Mesenteric fat pad (tissue), 1 donor: ENCODE measurements at regions not wholly inside any gene's neighbourhood (a gene's known extent, or its start where the extent isn't known, plus 50 kb on each side); places are given as distances from the start of the nearest gene placed in this dataset.

Experiments used
- DNase-seq: peaks from one replicate; pipeline ENCODE4 v3.0.0-alpha.2; 2020; ENCODE audit warnings: low spot score
- donor health status: DM: yes; HTN: yes; CAD: no.

DNA sequence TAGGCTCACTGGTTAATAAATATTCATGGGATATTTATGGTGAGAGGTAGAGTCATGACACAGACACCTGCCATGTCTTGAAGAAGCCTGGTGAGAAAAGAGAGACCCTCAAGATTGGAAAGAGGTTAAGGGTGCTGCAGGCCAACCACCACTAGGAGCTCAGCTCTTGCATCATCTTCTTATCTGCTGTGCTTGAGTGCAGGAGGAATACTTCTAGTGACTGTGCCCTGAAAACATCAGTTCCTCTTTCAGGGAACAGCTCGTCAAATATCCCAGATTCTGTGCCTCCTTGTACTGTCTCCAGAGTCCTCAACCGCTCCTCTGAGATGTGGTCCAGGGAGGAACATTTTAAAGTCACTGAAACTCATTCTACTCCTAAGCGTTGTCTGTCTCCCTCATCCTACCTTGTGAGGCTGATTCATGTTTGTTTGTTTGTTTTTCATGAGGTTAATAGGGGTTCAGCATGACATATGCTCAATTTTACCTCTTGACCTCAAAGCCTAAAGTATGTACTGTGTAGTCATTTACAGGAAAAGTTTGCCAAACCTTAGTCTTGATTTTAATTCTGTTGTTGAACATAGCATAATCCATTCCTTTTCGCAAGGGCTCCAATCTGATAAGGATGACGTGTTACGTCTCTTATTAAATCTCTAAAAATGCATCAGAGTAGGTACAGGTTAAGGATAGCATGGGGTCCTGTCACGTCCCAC is 293.1 kb downstream of the C7orf25 start:
- DNase-seq: no peak

DNA sequence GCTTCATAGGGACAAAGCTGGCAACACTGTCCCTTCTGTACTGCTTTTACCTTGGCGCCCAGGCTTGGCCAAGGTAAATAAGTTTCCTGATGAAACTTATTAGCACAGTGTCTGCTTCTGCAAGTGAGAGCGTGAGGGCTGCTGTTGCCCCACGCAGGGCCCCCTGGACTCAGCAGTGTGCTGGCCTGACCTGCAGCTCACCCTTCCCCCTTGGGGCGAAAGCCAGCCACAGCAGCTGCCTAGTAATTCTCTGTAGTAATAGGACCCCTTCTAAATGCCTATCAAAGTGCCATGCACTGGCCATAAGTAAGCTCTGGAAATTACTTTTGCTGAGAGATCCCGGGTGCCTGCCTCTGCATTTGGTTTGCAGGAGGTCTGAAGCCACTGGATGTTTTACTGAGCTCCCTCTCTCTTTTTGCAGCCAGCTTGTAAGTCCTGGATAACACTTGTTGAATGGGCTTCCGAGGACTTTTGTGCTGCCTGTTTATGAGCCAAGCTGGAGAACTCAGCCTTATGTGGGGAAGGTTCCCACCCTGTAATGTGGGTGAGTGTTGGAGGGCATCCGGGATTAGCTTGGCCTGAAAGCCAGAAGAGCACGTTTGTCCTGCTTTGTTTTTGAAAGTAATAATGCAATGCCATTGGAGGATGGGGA is 293.9 kb downstream of the C7orf25 start:
- DNase-seq: no peak

- DNase-seq: no peak
Measured at GRCh38 chr7:42617071-42617765, 294.7 kb downstream of the C7orf25 start.

- no peak for DNase-seq
Measured at GRCh38 chr7:42614636-42615035, 297.2 kb downstream of the C7orf25 start.

- no peak for DNase-seq
Measured at GRCh38 chr7:42611961-42612360, 299.9 kb downstream of the C7orf25 start.

- DNase-seq: no peak
Measured at GRCh38 chr7:42611289-42611928, 300.5 kb downstream of the C7orf25 start.

- DNase-seq: no peak
Measured at GRCh38 chr7:42606193-42606905, 305.5 kb downstream of the C7orf25 start.

GRCh38 chr7:42605406-42606192 is 306.3 kb downstream of the C7orf25 start:
- DNase-seq: no peak

- DNase-seq: no peak
Measured at GRCh38 chr7:42603496-42603895, 308.4 kb downstream of the C7orf25 start.

- no peak for DNase-seq
Measured at GRCh38 chr7:42597300-42597699, 314.6 kb downstream of the C7orf25 start.

GRCh38 chr7:42596737-42597136 is 315.1 kb downstream of the C7orf25 start:
- DNase-seq: no peak

DNA sequence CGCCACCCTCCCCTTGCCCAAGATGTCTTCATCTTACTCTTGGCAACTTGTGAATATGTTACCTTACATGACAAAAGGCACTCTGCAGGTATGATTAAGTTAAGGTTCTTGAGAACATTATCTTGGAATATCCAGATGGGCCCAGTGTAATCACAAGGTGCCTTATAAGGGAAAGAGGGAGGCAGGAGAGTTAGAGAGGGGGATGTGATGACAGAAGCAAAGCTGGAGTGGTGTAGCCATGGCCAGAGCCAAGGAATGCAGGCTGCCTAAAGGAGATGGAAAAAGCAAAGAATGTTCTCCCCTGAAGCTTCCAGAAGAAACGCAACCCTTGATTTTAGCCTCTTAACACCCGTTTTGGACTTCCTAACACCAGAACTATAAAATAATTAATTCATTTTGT is 318.0 kb downstream of the C7orf25 start:
- no peak for DNase-seq

- DNase-seq: no peak
Measured at GRCh38 chr7:42590771-42591310, 321.0 kb downstream of the C7orf25 start.

DNA sequence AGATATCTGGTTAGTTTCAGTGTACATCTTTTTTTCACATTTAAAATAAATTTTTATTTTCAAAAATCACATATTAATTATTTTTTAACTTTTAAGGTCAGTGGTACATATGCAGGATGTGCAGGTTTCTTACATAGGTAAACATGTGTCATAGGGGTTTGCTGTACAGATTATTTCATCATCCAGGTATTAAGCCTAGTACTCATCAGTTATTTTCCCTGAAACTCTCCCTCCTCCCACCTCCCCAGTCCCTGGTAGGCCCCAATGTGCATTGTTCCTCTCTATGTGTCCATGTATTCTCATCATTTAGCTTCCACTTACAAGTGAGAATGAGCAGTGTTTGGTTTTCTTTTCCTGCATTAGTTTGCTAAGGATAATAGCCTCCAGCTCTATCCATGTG is 323.0 kb downstream of the C7orf25 start:
- no peak for DNase-seq

DNA sequence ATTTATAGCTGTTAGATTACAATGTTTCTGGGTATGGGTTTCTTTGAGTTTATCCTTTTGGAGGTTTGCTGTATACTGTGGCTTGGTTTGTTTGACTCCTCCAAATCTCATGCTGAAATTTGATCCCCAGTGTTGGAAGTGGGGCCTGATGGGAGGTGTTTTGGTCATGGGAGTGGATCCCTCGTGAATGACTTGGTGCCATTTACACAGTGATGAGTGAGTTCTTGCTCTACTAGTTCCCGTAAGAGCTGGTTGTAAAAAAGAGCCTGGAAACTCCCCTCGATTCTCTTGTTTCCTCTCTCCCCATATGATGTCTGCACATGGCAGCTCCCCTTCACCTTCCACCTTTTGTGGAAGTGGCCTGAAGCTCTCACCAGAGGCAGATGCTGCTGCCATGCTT is 324.1 kb downstream of the C7orf25 start:
- no peak for DNase-seq

DNA sequence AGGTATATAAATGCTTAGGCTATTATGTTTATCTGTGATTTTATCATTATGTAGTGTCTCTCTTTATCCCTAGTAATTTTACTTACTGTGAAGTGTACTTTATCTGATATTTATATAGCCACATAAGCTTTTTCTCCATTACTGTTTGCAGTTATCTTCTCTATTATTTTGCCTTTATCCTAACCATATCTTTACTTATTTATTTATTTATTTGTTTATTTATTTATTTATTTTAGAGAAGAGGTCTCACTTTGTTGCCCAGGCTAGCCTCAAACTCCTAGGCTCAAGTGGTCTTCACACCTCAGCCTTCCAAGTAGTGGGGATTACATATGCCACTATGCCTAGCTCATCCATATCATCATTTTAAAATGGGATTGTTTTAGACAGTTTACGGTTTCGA is 331.8 kb downstream of the C7orf25 start:
- no peak for DNase-seq

DNA sequence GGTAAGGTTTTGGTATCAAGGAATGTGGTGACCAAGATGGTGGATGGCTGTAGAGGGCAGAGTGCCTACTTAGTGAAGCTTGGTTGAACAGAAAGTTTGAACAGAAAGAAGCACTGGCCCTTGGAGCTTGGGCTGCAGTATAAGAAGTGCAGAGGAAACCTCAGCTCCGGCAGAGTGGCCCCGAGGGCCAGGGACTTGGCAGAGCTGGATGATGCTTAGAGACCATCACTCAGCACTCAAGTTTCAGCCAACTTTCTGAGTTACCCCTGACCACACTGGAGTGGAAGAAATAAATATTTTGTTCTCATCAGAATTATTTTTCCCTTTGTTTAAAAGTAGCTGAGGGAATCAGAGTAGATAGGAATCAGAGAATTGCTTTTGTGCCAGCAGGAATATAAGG is 336.7 kb downstream of the C7orf25 start:
- DNase-seq: no peak

GRCh38 chr7:42574685-42575084 is 337.2 kb downstream of the C7orf25 start:
- no peak for DNase-seq

DNA sequence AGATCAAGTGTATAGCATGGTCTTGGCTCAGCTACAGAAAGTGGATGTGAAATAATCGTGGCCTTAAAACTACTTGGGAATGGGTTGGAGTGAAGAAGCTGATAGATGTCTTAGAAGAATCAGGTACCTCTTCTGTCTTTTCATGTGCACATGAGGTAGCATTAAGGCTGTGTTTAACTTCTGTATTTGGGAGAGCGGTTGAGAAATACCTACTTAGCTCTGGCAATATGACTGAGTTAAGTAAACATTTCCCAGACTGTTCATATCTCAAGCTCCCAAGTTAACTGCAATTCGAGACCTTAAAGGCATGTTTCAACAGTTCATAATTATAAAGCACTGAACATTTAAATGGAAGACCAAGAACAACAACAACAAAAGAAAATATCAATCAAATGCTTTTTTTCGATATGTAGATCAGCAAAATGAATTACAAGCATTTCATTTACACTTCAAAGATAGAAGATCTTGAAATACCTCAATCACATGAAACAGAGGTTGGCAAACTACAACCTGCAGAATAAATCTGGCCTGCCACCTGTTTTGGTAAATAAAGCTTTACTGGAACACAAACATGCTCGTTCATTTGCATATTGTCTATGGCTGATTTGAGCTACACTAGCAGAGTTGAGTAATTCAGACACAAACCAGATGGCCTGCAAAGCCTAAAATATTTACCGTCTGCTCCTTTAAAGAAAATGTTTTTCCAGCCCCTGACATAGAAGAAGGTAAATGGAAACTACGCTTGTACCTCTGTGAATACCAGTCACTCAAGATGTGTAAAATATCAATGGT is 337.1 kb upstream of the GLI3 start:
- no peak for DNase-seq
